ENCODE measurements at regions not wholly inside any gene's neighbourhood (a gene's known extent, or its start where the extent isn't known, plus 50 kb on each side); places are given as distances from the start of the nearest gene placed in this dataset.

DNA sequence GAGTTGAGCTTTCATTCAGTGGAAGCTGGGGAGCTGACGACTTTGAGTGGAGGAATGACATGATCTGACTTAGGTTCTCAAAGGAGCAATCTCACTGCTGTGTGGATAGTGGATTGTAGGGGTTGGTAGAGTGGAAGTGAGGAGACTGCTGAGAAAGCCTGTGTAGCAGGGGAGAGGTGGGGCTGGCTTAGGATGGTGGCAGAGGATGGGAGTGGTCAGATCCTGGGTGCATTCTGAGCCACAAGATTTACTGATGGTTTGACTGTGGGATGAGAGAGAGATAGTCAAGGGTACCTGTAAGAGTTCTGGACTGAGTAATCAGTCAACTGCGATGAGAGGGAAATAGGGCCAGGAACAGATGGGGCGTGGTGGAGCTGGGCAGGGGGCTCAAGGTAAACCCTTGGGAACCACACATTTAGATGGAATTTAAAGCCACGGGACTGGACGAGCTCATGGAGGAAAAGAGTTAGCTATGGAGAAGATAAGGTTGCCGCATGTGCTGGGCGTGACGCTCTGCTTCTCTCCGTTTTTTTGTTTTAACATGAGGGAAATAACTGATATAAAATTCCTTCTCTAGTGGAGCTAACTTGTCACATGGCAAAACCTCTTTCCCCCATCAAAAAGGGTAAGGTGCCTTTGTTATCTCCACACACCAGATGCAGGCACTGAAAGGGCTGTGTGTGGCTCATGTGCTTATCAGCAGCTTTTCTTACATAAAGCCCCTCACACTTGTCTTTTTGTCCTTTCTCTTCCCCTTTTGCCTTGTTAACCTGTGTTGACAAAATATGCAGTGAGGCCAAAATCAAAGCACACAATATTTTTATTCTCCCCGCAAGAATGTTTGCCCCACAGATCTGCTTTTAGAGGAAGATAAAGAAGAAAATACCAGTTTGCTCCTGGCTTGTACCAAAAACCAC is 379.8 kb downstream of the TSN start:
- DNase-seq = no peak

DNA sequence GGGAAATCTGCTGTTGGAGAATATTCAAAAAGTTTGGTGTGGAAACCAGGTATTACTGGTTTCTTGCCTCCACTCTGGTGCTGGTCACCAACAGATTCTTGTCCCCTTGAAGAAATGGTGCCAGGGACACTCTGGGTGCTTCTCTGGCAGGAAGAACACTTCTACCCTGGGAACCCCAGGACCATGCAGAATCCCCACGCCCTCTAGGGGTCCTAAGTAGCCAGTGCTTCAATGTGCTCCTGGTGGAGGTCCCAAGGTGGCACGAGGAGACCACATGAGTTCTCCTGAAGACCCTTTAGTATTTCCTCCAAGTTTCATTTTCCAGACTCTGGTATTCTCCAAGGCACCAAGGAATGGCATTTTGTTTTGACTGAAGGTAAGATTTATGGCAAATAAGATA is 380.6 kb downstream of the TSN start:
- DNase-seq = no peak

DNA sequence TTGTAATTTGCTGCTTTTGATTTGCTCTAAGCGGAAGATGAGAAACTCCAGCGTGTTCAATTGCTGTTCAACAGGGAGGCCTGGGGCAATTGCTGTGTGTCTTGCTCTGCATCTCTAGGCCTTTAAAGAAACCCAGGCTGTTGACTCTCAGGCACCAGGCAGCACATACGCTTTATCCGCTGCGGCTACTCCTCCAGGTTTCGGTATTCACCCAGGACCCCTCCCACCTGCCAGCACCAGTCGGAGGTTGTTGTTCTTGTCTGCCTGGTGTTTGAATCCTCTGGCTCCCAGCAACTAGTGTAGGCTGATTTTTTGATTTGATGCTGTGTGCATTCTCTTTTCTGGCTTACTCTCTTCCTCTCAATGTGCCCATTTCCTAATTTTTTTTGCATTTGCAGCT is 383.1 kb downstream of the TSN start:
- DNase-seq = no peak

DNA sequence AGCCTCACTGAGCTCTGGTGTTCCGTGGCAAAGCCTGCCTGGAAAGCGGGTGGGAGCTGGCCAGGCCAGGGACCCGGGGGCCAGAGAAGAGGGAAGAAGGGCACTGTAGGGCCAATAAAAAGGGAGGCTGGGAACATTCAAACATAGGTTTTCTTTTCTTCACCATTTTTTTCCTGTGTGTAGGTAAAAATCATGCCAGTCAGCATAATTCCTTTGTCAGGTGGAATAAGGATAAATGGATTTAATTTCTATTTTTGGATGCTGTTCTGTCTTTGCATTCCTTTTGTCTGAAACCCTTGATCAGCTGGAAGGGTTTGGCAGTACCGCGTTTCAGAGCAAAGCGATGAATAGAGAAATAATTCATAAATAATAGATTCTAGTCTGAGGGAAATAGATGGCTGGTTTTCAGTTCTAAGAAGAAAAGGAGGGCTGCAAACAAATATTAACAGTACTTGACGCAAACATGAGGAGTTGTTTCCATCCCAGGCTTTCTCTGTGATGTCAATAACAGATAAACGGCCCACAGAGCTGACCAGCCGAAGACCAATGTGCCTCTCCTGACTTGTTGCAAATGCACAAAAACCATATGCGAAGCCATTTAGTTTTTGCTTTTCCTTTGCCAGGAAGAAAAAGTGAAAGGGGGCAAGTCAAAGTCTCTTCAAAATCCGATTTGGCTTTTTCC is 384.4 kb downstream of the TSN start:
- no peak for DNase-seq

DNA sequence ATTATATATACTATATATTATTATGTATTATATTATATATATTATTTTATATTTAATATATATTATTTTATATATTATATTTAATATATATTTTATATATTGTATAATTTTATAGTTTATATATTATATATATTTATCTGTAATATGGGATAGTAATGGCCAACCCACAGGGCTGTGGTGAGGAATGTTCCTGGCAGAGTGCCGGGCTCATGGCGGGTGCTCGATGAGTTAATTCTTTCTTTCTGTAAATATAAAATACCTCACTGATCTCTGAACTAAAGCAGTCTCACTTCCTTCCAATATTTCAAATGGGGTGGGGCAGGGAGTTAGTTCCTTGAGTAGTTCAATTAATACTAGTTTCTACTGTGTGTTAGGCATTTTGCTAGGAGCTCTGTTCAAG is 389.4 kb downstream of the TSN start:
- no peak for DNase-seq

DNA sequence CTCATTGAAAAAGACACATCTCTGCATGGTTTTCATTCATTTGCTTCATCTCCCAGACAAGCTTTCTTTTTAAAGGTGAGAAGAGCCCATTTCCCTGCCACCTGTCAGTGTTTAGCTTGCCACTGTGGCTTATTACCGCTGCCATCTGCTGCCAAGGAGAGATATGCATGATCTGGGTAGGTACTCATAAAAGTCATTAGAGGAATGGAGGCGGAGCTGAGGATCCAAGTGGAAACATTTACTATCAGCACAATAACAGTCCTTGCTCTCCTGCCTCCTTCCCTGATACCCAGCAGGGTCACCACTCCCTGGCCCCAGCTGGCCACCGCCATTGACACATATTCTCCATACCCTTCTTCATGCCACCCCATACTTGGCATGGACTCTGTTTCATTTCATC is 390.4 kb downstream of the TSN start:
- DNase-seq = no peak

DNA sequence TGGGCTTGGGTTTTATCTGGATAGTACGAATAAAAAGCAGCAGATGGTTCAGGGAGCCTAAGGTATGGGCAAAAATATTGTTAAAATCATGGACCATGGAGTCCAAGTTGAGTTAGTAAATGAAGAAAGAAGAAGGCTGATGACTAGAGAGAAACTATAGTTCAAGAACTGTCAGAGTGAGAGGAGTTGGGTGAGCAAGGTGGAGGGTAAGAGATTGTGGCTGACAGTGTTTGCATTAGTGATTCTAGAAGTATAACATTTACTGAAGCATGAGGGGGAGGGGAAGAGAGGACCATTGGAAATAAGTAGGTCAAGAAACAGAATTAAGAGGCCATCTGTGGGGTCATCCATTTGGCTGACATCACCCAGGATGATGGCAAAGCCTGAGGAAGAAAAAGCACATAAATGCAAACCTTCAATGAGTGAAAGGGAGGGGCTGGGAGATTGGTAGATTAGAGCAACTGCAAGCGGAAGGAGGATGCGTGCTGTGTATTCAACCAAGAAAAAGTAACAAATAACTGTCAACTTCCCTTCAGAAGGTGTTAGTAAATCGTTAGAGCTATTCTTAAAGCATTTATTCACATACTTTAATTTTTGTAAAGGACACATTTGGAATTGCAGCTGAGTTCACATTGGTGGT is 392.8 kb downstream of the TSN start:
- DNase-seq = no peak

DNA sequence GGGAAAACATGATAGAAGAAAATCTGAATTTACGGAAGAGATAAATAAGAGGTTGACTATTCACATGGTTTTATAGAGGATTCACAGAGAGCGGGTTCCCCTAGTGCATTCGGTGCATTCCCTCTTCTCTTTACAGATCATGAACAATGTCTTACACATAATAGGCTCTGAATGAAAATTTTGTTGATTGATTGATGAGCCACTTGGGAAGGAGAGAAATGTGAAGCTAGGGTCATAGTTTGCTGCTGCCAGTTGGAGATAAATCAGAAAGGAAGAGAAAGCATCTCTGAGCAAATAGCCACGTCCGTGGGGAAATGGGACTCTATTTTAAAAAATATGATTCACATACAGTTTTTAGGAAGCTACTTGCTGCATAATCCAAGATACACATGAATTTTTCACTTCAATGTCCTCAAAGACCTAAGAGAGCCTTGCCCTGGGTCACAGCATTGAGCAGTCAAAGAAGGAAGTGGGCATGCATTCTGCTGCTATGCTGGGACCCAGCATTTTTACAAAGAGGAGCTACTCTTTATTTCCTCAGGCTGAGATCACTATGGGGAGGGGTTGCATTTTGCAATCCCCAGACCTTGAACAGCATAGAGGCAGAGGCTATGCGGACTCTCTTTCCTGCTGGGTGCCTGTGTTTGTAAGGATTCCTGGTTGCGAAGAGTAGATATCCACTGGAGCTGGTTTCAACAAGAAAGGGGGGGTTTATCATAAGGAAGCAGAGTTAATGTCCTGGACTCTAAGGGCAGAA is 395.3 kb downstream of the TSN start:
- no peak for DNase-seq

DNA sequence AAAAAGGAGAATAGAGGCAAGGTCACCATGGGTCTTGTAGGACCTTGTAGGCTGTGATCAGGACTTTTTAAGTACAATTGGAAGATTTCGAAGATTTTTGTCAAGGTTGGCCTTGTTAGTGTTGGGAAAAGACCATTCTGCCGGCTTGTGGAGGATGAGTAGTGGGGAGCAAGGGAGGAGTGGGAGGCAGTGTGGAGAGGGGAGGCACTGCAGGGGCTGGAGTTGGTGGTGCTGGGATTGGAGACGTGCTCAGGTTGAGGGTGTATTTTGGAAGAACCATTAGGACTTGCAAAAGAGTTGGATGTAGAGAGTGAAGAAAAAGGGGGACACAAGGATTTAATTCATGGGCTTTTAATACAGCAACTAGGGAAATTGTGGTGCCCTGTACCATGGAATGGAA is 397.1 kb downstream of the TSN start:
- no peak for DNase-seq

DNA sequence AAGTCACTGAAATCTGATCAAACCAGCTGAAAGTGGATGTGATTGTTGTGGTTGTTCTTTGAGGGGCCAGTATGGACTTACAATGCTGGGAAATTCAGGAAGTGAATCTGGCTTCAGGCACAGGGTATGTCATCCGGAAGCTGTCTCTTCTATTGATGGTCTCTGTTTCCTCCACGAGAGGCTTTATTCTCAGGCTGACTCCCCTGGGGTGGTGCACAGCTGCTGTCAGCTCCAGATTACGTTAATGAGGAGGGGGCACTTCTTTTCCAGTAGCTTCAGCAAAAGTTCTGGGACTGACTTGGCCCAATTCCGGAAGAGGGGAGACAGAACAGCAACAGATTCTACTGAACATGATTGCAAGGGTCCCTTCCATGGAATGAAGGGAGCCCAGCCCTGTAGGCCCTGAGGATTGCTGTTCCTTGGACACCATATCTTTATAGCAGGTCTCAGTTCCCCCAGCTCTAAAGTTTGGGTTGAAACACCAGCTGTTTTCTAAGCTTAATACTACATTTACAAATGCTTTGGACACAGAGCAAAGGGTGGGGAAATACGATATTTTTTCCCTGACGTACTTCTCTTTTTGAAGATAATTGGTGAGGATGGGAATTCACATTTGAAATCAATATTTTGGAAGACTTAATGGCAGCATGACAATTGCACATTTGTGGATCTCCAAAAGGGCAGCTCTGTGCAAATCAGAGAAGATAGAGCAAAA is 400.9 kb downstream of the TSN start:
- no peak for DNase-seq

DNA sequence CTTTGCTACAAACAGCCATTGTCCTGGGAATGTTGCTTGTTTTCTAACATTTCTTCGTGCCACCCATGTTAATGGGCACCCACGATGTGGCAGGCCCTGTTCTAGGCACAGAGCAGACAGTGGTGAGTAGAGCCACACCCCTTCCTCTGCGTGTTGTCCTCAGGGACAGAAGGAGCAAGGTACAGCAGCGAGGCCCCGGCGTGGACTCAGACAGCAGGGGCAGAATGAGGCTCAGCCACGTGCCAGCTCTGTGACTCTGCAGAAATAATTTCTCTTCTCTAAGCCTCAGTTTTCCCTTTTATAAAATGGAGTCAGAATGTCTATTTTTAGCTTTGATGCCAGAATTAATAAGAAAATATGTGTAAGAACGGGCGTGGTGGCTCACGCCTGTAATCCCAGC is 401.7 kb downstream of the TSN start:
- DNase-seq = no peak

DNA sequence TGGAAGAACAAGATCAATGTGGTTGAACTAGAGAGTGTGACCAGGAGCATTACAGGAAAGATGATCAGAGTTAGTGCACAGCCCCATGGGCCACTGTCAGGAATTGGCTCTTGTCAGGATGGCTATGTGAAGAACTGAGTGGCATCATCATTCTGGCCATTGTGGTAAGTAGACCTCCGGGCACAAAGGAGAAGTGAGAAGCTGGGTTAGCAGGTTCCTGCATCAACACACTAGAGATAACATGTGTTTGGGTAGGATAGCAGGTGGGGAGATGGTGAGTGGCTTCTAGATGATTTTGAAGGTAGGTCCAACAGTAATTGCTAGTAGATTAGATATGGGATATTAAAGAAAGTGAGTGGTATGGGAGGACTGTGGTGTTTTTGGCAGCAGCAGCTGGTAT is 408.2 kb downstream of the TSN start:
- DNase-seq = no peak

DNA sequence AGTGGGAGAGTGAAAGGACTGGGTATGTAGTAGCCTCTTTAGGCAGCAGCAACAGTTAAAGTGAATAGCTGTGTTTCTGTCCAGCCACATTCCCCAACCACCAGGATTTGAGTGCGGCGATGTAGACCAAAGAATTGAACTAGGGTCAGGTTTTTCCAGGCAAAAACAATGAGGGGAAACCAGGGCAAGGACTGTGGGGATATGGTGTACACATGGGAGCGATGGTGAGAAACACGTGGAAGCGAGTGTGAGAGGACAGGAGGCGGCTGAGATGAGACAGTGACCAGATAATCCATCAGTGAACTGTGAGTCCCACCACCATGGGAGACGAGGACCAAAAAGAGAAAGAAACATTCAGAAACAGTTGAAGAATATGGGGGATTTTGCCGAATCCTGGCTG is 409.5 kb downstream of the TSN start:
- no peak for DNase-seq

DNA sequence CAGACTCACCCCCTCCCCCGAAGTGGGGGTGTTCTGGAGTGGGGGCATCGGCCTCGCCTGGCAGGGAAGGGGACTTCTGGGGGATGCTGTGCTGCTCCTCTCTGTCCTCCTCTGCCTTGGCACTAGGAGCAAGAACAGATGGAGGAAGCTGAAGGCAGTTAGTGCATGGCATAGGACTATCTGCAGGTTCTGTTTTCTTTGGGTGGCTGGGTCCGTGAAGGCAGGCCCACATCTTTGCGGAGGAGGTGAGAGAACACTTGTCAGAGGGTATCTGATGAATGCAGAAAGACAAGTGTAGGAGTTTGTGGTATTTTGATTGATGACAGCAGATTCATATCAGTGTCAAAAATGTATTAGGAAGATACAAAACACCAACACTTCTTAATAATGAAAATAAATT is 411.4 kb downstream of the TSN start:
- DNase-seq = no peak

DNA sequence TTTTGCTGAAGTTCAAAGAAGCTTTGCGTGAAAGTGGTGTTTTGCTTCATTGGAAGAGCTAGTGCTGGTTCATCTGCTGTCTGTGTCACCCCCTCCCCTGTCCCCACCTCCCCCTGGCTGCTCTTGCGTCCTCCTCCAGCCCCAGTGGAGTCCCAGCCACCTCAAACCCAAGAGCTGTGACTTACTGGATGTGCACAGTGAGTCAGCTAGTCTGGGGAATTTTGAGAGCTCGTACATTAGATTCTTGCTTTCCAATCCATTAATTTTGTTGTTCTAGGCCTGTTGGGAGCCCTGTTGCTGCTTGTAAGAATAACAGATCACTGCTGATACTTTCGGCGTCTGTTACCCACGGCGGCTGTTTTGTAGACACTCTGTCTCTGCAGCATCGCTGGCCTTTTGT is 412.1 kb downstream of the TSN start:
- no peak for DNase-seq

DNA sequence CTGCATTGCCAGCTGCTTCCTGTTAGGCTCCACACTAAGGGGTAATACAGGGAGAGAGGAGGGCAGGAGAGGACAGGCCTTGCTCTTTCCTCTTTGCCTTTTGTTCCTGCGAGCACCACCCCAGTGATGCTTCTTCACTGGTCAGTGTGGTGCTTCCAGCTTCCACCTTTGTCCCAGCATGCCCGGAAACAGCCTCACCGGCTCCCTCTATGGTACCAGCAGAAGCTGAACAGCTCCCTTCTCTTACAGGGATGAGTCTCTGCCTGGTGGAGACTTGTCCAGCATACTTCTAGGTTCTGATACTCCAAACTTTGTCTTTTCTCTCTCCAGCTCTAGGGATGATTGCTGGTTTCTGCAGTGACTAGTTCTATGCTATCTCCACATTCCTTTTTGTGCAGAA is 413.3 kb downstream of the TSN start:
- DNase-seq = no peak

DNA sequence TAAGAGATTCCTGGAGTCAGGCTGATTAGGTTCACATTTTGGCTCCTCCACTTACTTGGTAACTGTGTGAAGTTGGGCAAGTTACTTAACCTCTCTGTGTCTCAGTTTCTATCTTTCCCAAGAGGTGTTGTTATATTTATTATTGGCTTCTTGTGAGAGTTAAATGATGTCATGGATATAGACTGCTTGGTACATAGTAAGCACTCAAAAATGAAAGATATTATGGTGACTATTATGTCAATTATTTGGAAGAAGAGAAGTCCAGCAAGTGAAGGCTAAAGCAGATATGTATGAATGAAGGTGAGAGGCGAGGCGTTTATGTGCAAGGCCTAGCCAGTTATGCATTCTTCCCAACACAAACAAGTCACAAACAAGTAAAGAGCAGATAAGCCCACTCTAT is 417.4 kb downstream of the TSN start:
- DNase-seq = no peak

DNA sequence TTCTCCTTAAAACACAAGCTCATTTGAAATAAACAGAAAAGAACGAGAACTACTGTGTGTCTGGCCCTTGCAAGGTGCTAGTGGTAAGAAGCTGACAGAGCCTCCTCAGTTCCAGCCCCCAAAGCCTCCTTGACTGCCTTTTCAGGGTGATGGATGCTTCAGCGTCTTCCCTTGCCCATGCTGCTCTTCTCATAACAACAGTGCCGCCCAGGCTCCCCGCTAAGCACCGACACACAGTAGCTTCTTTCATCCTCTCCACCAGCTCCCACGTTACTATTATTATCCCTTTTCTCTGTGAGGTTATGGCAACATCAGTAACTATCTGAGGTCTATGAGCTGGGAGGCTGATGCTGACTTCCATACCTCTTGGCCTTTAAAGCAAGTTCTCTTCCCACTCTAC is 418.6 kb downstream of the TSN start:
- no peak for DNase-seq

DNA sequence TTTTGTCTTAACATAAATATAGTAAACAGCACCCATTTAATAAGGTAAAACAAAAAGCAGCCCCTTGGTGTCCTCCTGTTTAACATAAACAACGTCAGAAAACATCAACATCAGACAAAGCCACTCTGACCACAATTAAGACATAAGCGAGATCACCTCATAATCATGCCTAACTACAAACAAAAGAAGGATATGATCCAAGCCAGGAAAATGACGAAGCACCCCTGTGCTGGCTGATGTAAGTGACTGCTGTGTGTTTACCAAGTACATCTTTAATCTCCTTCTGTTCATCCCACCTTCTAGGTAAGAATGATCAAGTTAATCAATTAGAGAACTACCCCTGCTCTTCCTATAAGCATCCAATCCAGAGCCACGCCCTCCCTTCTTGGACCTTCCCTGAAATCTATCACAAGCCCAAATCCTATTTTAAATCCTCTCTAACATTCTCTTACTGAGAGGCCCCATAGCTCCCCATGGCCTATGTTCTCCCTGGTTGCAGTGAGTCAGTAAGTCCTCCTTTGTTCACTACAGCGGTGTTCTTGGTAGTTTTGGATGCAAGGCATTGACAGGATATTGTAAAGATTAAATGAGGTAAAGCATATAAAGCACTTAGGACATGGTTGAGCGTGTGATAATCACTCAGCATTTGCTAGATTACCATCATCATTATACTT is 424.2 kb downstream of the TSN start:
- no peak for DNase-seq

DNA sequence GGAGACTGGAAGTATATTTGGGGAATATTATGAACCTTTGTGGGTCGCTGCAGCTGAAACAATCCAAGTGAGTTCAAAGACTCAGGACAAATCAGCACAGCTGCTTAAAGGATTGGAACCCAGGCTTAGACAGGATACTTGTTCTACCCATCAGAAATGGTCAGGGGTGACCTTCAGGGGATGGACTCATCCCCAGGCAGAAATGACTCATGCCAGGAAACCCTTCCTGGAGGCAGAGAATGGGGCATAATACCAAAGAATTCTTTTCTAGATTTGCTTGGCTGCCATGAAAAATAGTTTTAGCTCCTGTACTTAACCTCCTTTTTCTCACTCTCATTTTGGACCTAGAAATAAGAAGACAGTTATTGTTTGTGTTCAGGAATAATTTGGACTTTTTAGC is 425.5 kb downstream of the TSN start:
- DNase-seq = no peak

DNA sequence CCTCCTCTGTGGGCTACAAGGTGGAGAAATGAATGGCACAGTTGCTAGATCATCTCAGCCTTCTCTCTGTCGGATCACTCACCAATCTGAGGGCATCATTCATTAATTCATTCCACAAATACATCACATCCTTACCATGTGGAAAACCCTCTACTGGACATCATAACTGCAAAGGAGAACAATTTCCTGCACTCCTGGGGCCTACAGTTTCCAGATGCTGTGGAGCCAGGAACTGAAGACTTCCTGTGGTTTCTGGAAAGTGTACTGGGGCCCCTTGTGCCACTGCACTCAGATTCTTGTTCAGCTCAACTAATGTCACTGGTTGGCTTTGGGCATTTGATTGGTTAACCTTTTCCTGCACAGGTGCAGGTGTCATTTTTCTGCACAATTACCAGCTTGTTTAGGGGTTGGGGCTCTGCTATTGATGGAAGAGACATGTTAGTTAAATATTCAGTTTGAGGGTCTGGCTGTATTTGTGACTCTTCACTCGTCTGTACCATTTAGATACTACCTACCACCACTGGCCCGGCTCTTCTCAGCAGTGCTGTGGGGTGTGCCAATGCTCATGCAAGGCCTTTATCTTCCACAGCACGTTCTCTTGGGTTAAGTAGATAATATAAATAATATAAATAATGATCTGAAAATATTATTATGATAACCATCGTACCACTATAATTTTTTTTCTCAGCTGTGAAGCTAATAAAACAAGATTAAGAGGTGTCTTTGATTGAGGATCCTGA is 427.3 kb downstream of the TSN start:
- no peak for DNase-seq

Measured in activated effector memory CD4-positive, alpha-beta T cell treated with Interleukin-2 at 50 U/mL for 16 hours (primary cell).